GM13977 (cell line): ENCODE measurements at regions not wholly inside any gene's neighbourhood (a gene's known extent, or its start where the extent isn't known, plus 50 kb on each side); places are given as distances from the start of the nearest gene placed in this dataset.

Experiments used
- DNase-seq: peaks from one replicate; pipeline ENCODE4 v3.0.0; 2012; ENCODE audit warnings: low spot score
- in situ Hi-C: fragments of 300-500 bp; cut with MboI; formaldehyde crosslinking; loops from one replicate; pipeline ENCODE4 v1.12.0; 2022; ENCODE audit warnings: low sequenced_read_pairs, low pct_unique_long_range_greater_than_20kb, mixed read lengths, inconsistent platforms; ENCODE audit not compliant: unreplicated experiment
- TF ChIP-seq, protein P1 (sequence below): IDR thresholded peaks from 2 replicates; pipeline ENCODE4 v1.5.1; 2012; ENCODE audit warnings: mild to moderate bottlenecking, control low read depth; ENCODE audit not compliant: insufficient read depth; ENCODE audit errors: extremely low read depth, missing control alignments

DNA sequence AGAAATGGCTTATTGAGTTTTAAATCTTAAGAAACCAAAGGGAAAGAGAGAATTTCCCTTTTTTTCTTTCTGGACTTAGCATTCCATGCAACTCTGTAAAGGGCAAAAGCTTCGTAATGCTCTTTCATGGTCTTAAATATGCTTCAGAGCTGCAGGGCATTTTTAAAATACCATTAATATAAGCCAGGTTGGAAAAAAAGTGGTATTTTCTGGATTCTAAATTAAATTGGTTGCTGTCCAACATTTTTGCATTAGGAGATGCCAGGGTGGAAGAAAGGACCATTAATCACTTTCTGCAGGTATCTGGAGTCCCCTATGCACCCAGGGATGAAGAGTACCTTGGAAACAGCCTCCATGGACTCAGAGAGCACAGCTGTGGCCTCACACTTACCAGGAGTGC, 215.1 kb upstream of the DAPK1 start:
- TF ChIP-seq, protein P1, sequence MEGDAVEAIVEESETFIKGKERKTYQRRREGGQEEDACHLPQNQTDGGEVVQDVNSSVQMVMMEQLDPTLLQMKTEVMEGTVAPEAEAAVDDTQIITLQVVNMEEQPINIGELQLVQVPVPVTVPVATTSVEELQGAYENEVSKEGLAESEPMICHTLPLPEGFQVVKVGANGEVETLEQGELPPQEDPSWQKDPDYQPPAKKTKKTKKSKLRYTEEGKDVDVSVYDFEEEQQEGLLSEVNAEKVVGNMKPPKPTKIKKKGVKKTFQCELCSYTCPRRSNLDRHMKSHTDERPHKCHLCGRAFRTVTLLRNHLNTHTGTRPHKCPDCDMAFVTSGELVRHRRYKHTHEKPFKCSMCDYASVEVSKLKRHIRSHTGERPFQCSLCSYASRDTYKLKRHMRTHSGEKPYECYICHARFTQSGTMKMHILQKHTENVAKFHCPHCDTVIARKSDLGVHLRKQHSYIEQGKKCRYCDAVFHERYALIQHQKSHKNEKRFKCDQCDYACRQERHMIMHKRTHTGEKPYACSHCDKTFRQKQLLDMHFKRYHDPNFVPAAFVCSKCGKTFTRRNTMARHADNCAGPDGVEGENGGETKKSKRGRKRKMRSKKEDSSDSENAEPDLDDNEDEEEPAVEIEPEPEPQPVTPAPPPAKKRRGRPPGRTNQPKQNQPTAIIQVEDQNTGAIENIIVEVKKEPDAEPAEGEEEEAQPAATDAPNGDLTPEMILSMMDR, result no peak
- DNase-seq, result no peak
- in situ Hi-C loops, result no loop called here

DNA sequence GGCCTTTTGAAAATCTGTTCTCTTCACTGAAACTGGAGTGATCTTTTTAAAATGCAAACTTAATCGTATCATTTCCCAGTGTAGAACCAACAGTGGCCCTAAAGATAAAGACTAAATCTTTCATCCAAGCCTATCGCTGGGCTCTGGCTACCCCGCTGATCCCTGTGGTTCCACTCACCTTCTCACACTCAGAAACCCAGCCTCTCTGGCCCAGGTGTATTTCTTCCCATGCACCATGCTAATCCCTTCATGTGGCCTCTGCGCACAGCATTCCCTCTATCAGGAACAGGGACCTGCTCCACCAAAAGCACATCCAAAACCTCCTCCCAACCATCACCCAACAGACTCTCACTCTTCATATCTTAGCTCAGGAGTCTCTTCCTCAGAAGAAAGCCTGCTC, 214.1 kb upstream of the DAPK1 start:
- no peak for DNase-seq
- TF ChIP-seq, protein P1, result no peak
- in situ Hi-C loops, result no loop called here

DNA sequence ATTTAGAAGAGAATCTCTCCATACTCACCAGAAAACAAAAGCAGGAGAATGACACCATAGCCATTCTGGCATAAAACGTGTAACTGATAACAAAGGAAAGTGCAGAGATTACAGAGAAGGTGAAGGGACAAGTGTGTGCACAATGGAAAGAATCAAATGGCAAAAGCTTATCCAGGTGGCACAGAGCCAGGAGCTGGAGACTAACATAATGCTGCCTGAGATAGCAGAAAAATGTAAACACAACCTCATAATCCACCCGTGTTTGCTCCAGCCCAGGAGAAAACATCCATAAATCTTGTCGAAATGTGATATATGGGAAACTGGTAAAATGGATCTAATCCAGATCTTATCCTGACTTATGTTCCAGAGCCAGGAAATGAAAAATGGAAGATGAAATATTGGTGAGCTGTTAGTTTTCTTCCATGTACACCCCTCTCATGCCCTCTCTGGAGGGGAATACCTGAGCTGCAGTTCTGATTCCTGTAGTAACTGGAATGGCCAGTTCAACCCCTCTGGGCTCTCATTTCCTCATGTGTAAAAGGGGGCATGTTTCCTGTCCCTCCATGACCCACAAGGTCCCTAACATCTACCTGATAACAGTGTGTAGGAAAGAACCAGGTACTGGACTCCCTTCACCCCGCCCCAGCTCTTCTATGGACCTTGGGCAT, 212.3 kb upstream of the DAPK1 start:
- TF ChIP-seq, protein P1, result no peak
- in situ Hi-C loops, result no loop called here
- no peak for DNase-seq

DNA sequence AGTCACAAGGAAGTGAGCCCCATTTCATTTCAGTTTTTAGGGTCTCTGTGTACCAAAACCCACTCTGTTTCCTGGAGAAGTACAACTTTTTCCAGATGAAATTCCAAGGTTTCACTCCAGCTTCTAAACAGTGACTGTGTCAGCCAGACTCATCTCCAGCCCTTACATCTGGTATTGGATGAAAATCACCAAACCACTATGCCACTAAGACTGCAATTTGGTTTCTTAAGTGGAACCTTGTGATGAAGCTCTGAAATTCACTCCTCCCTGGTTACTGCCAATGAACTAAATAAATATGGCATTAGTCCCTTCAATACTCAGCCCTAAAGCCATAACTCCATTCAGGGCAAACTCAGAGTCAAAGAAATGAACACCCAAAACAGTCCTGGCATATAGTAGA, 211.2 kb upstream of the DAPK1 start:
- in situ Hi-C loops, result no loop called here
- TF ChIP-seq, protein P1, result no peak
- no peak for DNase-seq

GRCh38 chr9:87290241-87291052, 207.2 kb upstream of the DAPK1 start:
- DNase-seq, result no peak
- TF ChIP-seq, protein P1, result no peak
- in situ Hi-C loops, result no loop called here

DNA sequence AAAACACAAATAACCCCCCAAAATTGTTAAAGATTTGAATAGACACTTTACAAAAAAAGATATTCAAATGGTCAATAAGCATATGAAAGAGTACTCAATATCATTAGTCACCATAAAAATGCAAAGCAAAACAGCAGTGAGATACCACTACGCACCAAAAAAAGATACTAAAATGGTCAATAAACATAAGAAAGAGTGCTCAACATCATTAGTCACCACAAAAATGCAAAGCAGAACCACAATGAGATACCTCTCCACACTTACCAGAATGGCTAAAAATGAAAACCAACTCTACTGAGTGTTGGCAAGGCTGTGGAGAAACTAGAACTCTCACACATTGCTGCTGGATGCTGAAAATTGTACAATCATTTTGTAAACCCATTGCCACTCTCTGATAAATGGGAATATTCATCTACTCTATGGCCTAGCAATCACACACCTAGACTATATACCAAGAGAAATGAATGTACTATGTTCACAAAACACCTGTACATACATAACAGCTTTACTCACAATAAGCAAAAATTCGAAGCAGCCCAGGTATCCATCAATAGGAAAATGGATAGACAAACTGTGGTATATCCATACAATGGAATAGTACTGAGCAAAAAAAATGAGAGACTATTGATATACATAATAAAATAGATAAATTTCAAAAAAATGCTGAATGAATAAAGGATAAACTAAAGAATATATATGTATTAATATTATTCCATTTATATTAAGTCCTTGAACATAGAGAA, 205.0 kb upstream of the DAPK1 start:
- no peak for DNase-seq
- in situ Hi-C loops, result no loop called here
- TF ChIP-seq, protein P1, result no peak
